NB4 (cell line): ENCODE measurements at regions not wholly inside any gene's neighbourhood (a gene's known extent, or its start where the extent isn't known, plus 50 kb on each side); places are given as distances from the start of the nearest gene placed in this dataset.

Experiments used
- DNase-seq: peaks from one replicate; pipeline ENCODE4 v3.0.0; 2010; ENCODE audit warnings: low read depth
- H3K4me3 ChIP-seq: one replicate; pipeline ENCODE4 v1.5.1; 2011; ENCODE audit warnings: mild to moderate bottlenecking, low read depth, low read length, moderate library complexity
- CTCF ChIP-seq: IDR thresholded peaks from one replicate; pipeline ENCODE4 v1.5.1; 2012; ENCODE audit warnings: low read depth, low read length
- MAX ChIP-seq: IDR thresholded peaks from 2 replicates; pipeline ENCODE4 v1.6.1; 2011; ENCODE audit warnings: low read depth, low read length
- MYC ChIP-seq: IDR thresholded peaks from 2 replicates; pipeline ENCODE4 v1.6.1; 2011; ENCODE audit warnings: low read depth, low read length
- POLR2A ChIP-seq: IDR thresholded peaks from 2 replicates; pipeline ENCODE4 v1.6.1; 2011; ENCODE audit warnings: mild to moderate bottlenecking; ENCODE audit not compliant: insufficient read length; ENCODE audit errors: extremely low read depth

- TF ChIP-seq POLR2A = no peak
- no peak for TF ChIP-seq MYC
- TF ChIP-seq MAX = no peak
- no peak for TF ChIP-seq CTCF
- DNase-seq = no peak
- H3K4me3 ChIP-seq = no peak overlapping the region
Observed at GRCh38 chr10:43855667-43856210, 207.1 kb upstream of the ZNF32 start.

- no peak for DNase-seq
- no peak for TF ChIP-seq MAX
- TF ChIP-seq CTCF = no peak
- no peak for TF ChIP-seq MYC
- no peak for TF ChIP-seq POLR2A
- no peak overlapping the region for H3K4me3 ChIP-seq
Observed at GRCh38 chr10:43854007-43854406, 205.3 kb upstream of the ZNF32 start.

GRCh38 chr10:43853369-43853768, 204.7 kb upstream of the ZNF32 start:
- TF ChIP-seq MYC (no peak), POLR2A (no peak), MAX (no peak), CTCF (no peak)
- no peak overlapping the region for H3K4me3 ChIP-seq
- DNase-seq = no peak

GRCh38 chr10:43852644-43853214, 204.0 kb upstream of the ZNF32 start:
- no peak for TF ChIP-seq POLR2A
- no peak for TF ChIP-seq MAX
- no peak for TF ChIP-seq CTCF
- TF ChIP-seq MYC = no peak
- DNase-seq = no peak
- no peak overlapping the region for H3K4me3 ChIP-seq

GRCh38 chr10:43852149-43852548, 203.5 kb upstream of the ZNF32 start:
- no peak overlapping the region for H3K4me3 ChIP-seq
- TF ChIP-seq CTCF (no peak), MYC (no peak), POLR2A (no peak), MAX (no peak)
- peak; percentile 9 for DNase-seq

- DNase-seq = no peak
- H3K4me3 ChIP-seq = no peak overlapping the region
- TF ChIP-seq MAX (no peak), CTCF (no peak), POLR2A (no peak), MYC (no peak)
Observed at GRCh38 chr10:43851030-43851429, 202.3 kb upstream of the ZNF32 start.
